ENCODE measurements at regions not wholly inside any gene's neighbourhood (a gene's known extent, or its start where the extent isn't known, plus 50 kb on each side); places are given as distances from the start of the nearest gene placed in this dataset.

DNA sequence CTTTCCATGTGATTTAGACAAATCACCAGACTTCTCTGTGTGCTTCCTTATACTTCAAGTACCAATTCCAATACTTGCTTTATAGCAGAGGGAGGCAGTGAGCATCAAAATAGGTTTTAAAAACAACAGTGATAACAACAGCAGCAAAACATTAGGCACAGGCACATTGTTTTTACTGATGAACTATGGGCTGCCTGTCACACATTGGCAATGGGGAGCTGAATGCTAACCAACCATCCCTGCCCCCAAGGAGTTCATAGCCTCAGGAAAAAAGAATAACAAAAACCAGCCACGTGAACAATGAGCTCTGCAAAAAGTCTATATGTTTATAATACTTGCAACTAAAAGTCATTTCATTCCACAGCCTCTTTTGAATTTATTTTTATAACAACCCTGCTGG, 287.9 kb upstream of the TRIB2 start:
- no peak for TF ChIP-seq EZH2 (IDR thresholded peaks at IDR 0.05; ENCODE audit: low read depth)
- TF ChIP-seq, protein P1, sequence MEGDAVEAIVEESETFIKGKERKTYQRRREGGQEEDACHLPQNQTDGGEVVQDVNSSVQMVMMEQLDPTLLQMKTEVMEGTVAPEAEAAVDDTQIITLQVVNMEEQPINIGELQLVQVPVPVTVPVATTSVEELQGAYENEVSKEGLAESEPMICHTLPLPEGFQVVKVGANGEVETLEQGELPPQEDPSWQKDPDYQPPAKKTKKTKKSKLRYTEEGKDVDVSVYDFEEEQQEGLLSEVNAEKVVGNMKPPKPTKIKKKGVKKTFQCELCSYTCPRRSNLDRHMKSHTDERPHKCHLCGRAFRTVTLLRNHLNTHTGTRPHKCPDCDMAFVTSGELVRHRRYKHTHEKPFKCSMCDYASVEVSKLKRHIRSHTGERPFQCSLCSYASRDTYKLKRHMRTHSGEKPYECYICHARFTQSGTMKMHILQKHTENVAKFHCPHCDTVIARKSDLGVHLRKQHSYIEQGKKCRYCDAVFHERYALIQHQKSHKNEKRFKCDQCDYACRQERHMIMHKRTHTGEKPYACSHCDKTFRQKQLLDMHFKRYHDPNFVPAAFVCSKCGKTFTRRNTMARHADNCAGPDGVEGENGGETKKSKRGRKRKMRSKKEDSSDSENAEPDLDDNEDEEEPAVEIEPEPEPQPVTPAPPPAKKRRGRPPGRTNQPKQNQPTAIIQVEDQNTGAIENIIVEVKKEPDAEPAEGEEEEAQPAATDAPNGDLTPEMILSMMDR (conservative IDR thresholded peaks at IDR 0.05), result no peak
- ChIA-PET CTCF (no interaction called here), POLR2A (ENCODE audit: unreplicated experiment) (no interaction called here)
- Histone ChIP-seq H3K36me3 (ENCODE audit: low read depth) (no peaks in the 10 kb centered on the region), H3K4me3 (no peak overlapping the region), H3F3A (ENCODE audit: insufficient read depth, low read depth) (no peaks in the 10 kb centered on the region), H4K20me1 (ENCODE audit: insufficient read depth) (no peaks in the 10 kb centered on the region), H3K27me3 (ENCODE audit: insufficient read depth, low read depth) (no peaks in the 10 kb centered on the region), H3K4me2 (no peak overlapping the region), H3K9me2 (ENCODE audit: insufficient read depth) (0 out of 2 replicates have a peak, but pooled peaks cover 5% of the 10 kb centered on the region), H3K27ac (no peak overlapping the region), H3K9me3 (ENCODE audit: insufficient read depth, low read depth) (0 out of 2 replicates have a peak, but pooled peaks cover 11% of the 10 kb centered on the region), H3K79me2 (ENCODE audit: low read depth) (no peaks in the 10 kb centered on the region), H2AFZ (no peak overlapping the region), H3K4me1 (replicated peaks; ENCODE audit: insufficient read depth) (no peaks in the 10 kb centered on the region)
- BruUV-seq (replicated peaks), result no TSS peak
- DNase-seq, result no peak
- intact Hi-C loops (cut with micrococcal nuclease; ENCODE audit: unreplicated experiment), result no loop called here

DNA sequence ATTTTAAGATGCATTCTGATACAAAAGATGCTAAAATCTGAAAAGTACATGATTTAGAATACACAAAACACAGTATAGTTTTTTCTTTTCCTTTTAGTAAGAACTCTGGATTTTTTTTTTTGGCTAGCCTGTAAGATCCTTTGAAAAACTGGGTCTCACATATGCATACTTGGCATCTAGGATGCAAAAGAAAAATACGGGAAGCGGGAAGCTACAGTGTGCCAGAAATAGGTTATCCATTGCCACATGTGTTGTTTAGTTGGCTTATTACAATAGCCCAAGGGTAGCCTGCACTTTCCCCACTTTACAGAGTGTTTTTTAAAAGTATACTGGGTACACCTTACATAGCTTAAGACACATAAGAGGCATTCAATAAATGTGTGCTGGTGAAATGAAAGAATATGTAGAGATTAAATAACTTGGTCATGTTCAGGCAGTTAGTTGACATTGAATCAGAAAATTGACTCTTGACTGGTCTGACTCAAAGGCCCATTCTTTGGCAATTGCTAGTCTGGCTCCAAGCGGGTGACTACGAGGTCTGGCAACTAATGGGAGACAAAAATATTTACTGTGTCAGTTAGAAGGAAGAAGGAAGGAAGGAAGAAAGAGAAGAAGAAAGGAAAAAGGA, 286.8 kb upstream of the TRIB2 start:
- Histone ChIP-seq H2AFZ (no peak overlapping the region), H3K4me2 (no peak overlapping the region), H3K27me3 (ENCODE audit: insufficient read depth, low read depth) (no peaks in the 10 kb centered on the region), H3F3A (ENCODE audit: insufficient read depth, low read depth) (no peaks in the 10 kb centered on the region), H3K9me2 (ENCODE audit: insufficient read depth) (0 out of 2 replicates have a peak, but pooled peaks cover 5% of the 10 kb centered on the region), H3K9me3 (ENCODE audit: insufficient read depth, low read depth) (0 out of 2 replicates have a peak, but pooled peaks cover 11% of the 10 kb centered on the region), H3K27ac (no peak overlapping the region), H4K20me1 (ENCODE audit: insufficient read depth) (no peaks in the 10 kb centered on the region), H3K4me3 (no peak overlapping the region), H3K4me1 (replicated peaks; ENCODE audit: insufficient read depth) (no peaks in the 10 kb centered on the region), H3K36me3 (ENCODE audit: low read depth) (no peaks in the 10 kb centered on the region), H3K79me2 (ENCODE audit: low read depth) (no peaks in the 10 kb centered on the region)
- POLR2A ChIA-PET (ENCODE audit: unreplicated experiment), result no interaction called here
- TF ChIP-seq, protein P1 (conservative IDR thresholded peaks at IDR 0.05), result no peak
- CTCF ChIA-PET, result no interaction called here
- intact Hi-C loops (cut with micrococcal nuclease; ENCODE audit: unreplicated experiment), result no loop called here
- no peak for DNase-seq
- no TSS peak for BruUV-seq (replicated peaks)

DNA sequence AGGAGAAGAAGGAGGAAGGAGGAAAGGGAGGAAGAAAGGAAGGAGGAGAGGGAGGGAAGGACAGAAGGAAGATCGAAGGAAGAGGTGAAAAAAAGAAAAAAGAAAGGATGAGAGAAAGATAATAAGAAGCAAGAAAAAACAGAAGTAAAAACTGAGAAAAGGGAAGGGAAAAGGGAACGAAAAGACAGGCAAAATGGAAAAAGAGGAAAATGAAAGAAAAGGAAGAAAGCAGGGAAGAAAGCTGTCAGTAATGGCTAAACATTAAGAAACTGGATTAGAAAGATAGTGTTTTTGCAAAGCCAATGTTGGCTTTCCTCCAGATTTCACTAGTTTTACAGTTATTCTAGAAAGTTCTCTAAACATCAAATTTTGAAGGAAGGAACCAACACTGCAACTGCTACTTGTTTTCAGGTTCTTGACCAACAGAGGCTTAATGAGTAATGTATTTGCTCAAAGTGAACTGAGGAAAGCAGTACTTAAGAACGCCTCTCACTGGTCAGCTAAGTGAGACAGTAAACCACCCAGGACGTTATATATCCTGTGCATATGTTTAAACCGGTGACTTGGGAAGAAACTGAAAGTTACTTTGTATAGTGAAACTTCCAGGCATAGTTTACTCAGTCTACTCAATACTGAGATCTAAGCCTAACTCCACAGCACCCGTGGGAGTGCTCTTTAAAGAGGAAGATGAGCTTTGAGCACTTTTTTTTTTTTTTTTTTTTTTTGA, 286.2 kb upstream of the TRIB2 start:
- no peak overlapping the region for H3K4me3 ChIP-seq
- 0 out of 2 replicates have a peak, but pooled peaks cover 11% of the 10 kb centered on the region for H3K9me3 ChIP-seq (ENCODE audit: insufficient read depth, low read depth)
- 0 out of 2 replicates have a peak, but pooled peaks cover 5% of the 10 kb centered on the region for H3K9me2 ChIP-seq (ENCODE audit: insufficient read depth)
- H3F3A ChIP-seq (ENCODE audit: insufficient read depth, low read depth), result no peaks in the 10 kb centered on the region
- no peak for DNase-seq
- TF ChIP-seq, protein P1 (conservative IDR thresholded peaks at IDR 0.05), result no peak
- ChIA-PET CTCF (no interaction called here), POLR2A (ENCODE audit: unreplicated experiment) (no interaction called here)
- H3K27me3 ChIP-seq (ENCODE audit: insufficient read depth, low read depth), result no peaks in the 10 kb centered on the region
- H3K4me2 ChIP-seq, result no peak overlapping the region
- H3K79me2 ChIP-seq (ENCODE audit: low read depth), result no peaks in the 10 kb centered on the region
- intact Hi-C loops (cut with micrococcal nuclease; ENCODE audit: unreplicated experiment), result no loop called here
- no peaks in the 10 kb centered on the region for H3K4me1 ChIP-seq (replicated peaks; ENCODE audit: insufficient read depth)
- BruUV-seq (replicated peaks), result no TSS peak
- no peak overlapping the region for H2AFZ ChIP-seq
- no peaks in the 10 kb centered on the region for H3K36me3 ChIP-seq (ENCODE audit: low read depth)
- no peak overlapping the region for H3K27ac ChIP-seq
- H4K20me1 ChIP-seq (ENCODE audit: insufficient read depth), result no peaks in the 10 kb centered on the region
